ENCODE measurements at regions not wholly inside any gene's neighbourhood (a gene's known extent, or its start where the extent isn't known, plus 50 kb on each side); places are given as distances from the start of the nearest gene placed in this dataset.

DNA sequence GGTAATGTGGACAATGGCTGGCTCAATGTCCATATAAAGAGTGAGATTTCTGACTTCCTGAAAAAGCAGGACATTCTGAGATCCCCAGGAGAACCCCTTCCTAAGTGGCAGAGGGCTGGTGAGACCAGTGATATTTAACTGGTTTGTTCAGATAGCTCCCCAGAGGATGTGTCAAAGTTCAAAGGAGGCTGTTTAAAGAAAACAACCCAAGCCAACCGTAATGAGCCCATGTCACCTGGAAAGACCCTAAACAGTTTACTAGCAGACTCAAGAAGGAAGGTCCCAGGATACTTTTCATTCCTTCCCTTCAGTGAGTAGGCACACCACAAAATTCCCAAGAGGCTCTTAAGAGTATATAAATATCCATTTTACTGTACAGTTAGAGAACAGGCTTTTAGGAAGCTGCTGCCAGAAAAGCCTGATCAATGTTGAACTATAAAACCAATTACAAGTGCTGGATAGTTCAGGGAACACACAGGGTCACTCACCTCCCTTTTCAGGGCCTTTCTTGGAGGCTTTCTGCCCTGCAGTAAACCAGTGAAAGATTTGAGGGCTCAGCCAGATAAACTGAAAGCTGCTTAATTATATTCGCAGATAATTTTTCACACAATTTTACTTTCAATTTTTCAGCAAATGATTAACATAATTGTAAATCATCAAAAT, 293.5 kb downstream of the ASXL3 start:
- TF ChIP-seq EZH2 (IDR thresholded peaks at IDR 0.05; ENCODE audit: low read depth) = no peak
- TF ChIP-seq CTCF (conservative IDR thresholded peaks at IDR 0.05) = no peak

All from PC-9 (cell line).